ENCODE measurements at regions not wholly inside any gene's neighbourhood (a gene's known extent, or its start where the extent isn't known, plus 50 kb on each side); places are given as distances from the start of the nearest gene placed in this dataset.

DNA sequence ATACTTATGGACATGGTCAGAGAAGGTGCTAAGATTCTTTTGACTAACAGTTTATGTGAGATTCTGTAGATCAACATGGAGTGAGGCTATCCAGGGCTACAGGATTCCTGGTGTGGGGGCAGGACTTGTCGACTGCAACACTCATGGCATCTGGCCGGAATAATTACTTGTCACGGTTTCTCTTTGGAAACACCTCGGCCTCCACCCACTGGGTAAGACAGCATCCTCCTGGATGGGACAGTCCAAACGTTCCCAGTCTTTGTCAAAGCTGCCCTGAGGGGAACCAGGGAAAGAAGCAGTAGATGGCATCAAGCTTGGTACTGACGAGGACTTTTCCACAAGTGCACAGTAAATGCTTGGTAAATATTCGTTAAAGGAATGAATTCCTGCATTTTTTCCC is 762.8 kb downstream of the BRD1 start:
- Histone ChIP-seq H3K36me3 (ENCODE audit: low read length) (no peaks in the 10 kb centered on the region), H3K9ac (ENCODE audit: low read length) (no peak overlapping the region), H3K9me3 (ENCODE audit: insufficient read depth, low read length) (no peaks in the 10 kb centered on the region)

DNA sequence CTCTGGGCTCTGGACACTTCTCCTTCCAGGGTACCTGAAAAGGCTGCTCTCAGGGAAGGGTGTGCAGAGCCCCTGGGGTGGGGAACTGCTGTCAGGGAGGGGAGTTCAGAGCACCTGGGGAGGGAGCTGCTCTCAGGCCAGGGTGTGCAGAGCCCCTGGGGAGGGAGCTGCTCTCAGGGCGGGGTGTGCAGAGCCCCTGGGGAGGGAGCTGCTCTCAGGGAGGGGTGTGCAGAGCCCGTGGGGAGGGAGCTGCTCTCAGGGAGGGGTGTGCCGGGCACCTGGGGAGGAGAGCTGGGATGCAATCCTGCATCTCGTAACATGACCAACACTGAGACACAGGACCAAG is 764.2 kb downstream of the BRD1 start:
- TF ChIP-seq, protein P1, sequence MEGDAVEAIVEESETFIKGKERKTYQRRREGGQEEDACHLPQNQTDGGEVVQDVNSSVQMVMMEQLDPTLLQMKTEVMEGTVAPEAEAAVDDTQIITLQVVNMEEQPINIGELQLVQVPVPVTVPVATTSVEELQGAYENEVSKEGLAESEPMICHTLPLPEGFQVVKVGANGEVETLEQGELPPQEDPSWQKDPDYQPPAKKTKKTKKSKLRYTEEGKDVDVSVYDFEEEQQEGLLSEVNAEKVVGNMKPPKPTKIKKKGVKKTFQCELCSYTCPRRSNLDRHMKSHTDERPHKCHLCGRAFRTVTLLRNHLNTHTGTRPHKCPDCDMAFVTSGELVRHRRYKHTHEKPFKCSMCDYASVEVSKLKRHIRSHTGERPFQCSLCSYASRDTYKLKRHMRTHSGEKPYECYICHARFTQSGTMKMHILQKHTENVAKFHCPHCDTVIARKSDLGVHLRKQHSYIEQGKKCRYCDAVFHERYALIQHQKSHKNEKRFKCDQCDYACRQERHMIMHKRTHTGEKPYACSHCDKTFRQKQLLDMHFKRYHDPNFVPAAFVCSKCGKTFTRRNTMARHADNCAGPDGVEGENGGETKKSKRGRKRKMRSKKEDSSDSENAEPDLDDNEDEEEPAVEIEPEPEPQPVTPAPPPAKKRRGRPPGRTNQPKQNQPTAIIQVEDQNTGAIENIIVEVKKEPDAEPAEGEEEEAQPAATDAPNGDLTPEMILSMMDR (IDR thresholded peaks at IDR 0.05; ENCODE audit: insufficient read depth, low read length, poor library complexity, severe bottlenecking) = no peak
- TF ChIP-seq EZH2phosphoT487 (conservative IDR thresholded peaks at IDR 0.05; ENCODE audit: low read length) = no peak
- Histone ChIP-seq H3K27ac (ENCODE audit: low read depth, low read length) (no peak overlapping the region), H2AFZ (ENCODE audit: low read depth, low read length, severe bottlenecking) (no peak overlapping the region), H3K27me3 (ENCODE audit: low read length) (no peaks in the 10 kb centered on the region), H3K9me2 (replicated peaks; ENCODE audit: insufficient read depth, low read length) (no peaks in the 10 kb centered on the region), H3K4me3 (ENCODE audit: insufficient read depth, low read length, poor library complexity, severe bottlenecking) (no peak overlapping the region), H3K9ac (ENCODE audit: low read length) (no peak overlapping the region), H3F3A (ENCODE audit: insufficient read depth) (no peaks in the 10 kb centered on the region), H4K20me1 (ENCODE audit: low read depth, low read length) (no peaks in the 10 kb centered on the region), H3K79me2 (ENCODE audit: insufficient read depth, low read length) (no peaks in the 10 kb centered on the region), H3K4me2 (ENCODE audit: low read depth, low read length, poor library complexity, severe bottlenecking) (no peak overlapping the region), H3K9me3 (ENCODE audit: insufficient read depth, low read length) (no peaks in the 10 kb centered on the region), H3K36me3 (ENCODE audit: low read length) (no peaks in the 10 kb centered on the region)

More for the DNA sequence above, 762.8 kb downstream of the BRD1 start:
- Histone ChIP-seq H2AFZ (ENCODE audit: low read depth, low read length, severe bottlenecking) (no peak overlapping the region), H3F3A (ENCODE audit: insufficient read depth) (no peaks in the 10 kb centered on the region), H3K9me2 (replicated peaks; ENCODE audit: insufficient read depth, low read length) (no peaks in the 10 kb centered on the region), H4K20me1 (ENCODE audit: low read depth, low read length) (no peaks in the 10 kb centered on the region), H3K27ac (ENCODE audit: low read depth, low read length) (no peak overlapping the region), H3K4me3 (ENCODE audit: insufficient read depth, low read length, poor library complexity, severe bottlenecking) (no peak overlapping the region), H3K4me2 (ENCODE audit: low read depth, low read length, poor library complexity, severe bottlenecking) (no peak overlapping the region), H3K27me3 (ENCODE audit: low read length) (no peaks in the 10 kb centered on the region), H3K79me2 (ENCODE audit: insufficient read depth, low read length) (no peaks in the 10 kb centered on the region)
- TF ChIP-seq, protein P1 (IDR thresholded peaks at IDR 0.05; ENCODE audit: insufficient read depth, low read length, poor library complexity, severe bottlenecking) = no peak
- no peak for TF ChIP-seq EZH2phosphoT487 (conservative IDR thresholded peaks at IDR 0.05; ENCODE audit: low read length)

DNA sequence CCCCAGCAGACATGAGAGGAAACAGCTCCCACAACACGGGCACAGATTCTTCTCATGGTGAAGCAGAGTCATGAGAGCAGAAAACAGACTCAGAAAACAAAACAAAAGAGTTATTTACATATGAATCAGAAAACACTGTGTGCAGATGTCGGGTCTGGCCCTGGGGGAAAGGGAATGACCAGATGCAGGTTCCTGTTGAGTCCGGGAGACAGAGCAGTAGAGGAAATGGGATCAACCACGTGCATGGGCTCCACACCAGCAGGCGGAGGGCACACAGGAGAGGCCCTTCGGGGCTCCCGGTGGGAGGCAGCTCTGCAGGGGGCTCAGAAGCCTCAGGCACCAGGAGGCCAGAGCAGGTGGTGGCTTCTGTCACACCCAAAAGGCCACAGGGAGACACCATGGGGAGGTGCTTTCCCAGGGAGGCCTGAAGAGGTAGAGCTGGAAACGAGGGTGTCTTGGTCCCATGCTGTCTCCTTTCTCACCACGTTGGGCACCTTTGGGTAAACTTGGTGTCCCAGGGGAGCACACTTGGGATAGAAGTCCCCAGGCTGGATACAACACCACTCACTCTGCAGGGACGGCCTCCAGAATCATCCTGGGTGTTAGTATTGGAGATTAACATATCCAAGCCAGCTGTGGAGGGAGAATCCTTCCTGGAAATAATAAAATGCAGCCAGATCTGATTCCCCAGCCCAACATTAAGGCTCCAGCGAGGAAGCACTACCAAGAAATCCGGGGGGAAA is 764.7 kb downstream of the BRD1 start:
- H3K9ac ChIP-seq (ENCODE audit: low read length) = no peak overlapping the region
- H3K9me2 ChIP-seq (replicated peaks; ENCODE audit: insufficient read depth, low read length) = no peaks in the 10 kb centered on the region
- H2AFZ ChIP-seq (ENCODE audit: low read depth, low read length, severe bottlenecking) = no peak overlapping the region
- no peaks in the 10 kb centered on the region for H3K36me3 ChIP-seq (ENCODE audit: low read length)
- H3K4me3 ChIP-seq (ENCODE audit: insufficient read depth, low read length, poor library complexity, severe bottlenecking) = no peak overlapping the region
- H4K20me1 ChIP-seq (ENCODE audit: low read depth, low read length) = no peaks in the 10 kb centered on the region
- H3K4me2 ChIP-seq (ENCODE audit: low read depth, low read length, poor library complexity, severe bottlenecking) = no peak overlapping the region
- H3F3A ChIP-seq (ENCODE audit: insufficient read depth) = no peaks in the 10 kb centered on the region
- no peak overlapping the region for H3K27ac ChIP-seq (ENCODE audit: low read depth, low read length)
- no peaks in the 10 kb centered on the region for H3K9me3 ChIP-seq (ENCODE audit: insufficient read depth, low read length)
- TF ChIP-seq, protein P1 (IDR thresholded peaks at IDR 0.05; ENCODE audit: insufficient read depth, low read length, poor library complexity, severe bottlenecking) = no peak
- no peak for TF ChIP-seq EZH2phosphoT487 (conservative IDR thresholded peaks at IDR 0.05; ENCODE audit: low read length)
- no peaks in the 10 kb centered on the region for H3K79me2 ChIP-seq (ENCODE audit: insufficient read depth, low read length)
- H3K27me3 ChIP-seq (ENCODE audit: low read length) = no peaks in the 10 kb centered on the region
